ENCODE measurements at regions not wholly inside any gene's neighbourhood (a gene's known extent, or its start where the extent isn't known, plus 50 kb on each side); places are given as distances from the start of the nearest gene placed in this dataset.

DNA sequence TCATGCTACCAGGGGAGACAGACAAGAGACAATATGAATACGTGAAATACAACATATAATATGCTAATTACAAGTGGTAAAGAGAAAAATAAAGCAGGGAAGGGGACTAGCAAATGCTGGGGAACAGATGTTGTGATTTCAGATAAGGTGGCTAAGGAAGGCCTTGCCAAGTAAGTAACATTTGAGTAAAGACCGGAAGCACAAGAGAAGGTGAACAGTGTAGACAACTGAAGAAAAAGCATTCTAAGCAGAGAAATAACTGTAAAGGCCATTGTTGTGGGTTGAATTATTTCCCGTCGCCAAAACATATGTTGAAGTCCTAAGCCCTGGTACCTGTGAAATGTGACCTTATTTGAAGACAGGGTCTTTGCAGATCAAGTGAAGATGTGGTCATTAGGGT, 63.7 kb upstream of the EED start:
- no peak overlapping the region for H3K27ac ChIP-seq (ENCODE audit: low read depth, low read length, poor library complexity, severe bottlenecking)
- TF ChIP-seq CTCF (conservative IDR thresholded peaks at IDR 0.05; ENCODE audit: low read length) (no peak), EZH2phosphoT487 (IDR thresholded peaks at IDR 0.05; ENCODE audit: borderline replicate concordance, low read depth, low read length) (no peak)
- peaks cover 5% of the 10 kb centered on the region for H3K4me1 ChIP-seq (ENCODE audit: insufficient read depth, low read length, poor library complexity, severe bottlenecking)
- intact Hi-C loops (cut with micrococcal nuclease; ENCODE audit: unreplicated experiment), result no loop called here
- H3K4me3 ChIP-seq (ENCODE audit: low read depth, low read length, poor library complexity, severe bottlenecking), result no peak overlapping the region
- H3K36me3 ChIP-seq (ENCODE audit: insufficient read depth, low read length), result no peaks in the 10 kb centered on the region
- no TSS peak for BruUV-seq (replicated peaks)
- ChIA-PET POLR2A (no interaction called here), CTCF (ENCODE audit: unreplicated experiment) (no interaction called here)
- H3K9me3 ChIP-seq (ENCODE audit: low read length), result no peaks in the 10 kb centered on the region
- no peak overlapping the region for H2AFZ ChIP-seq (ENCODE audit: low read length)
- H4K20me1 ChIP-seq (ENCODE audit: insufficient read depth, low read length), result no peaks in the 10 kb centered on the region
- H3K9me2 ChIP-seq (ENCODE audit: insufficient read depth, low read length), result no peaks in the 10 kb centered on the region
- no peak overlapping the region for H3K4me2 ChIP-seq (ENCODE audit: low read length)
- H3K79me2 ChIP-seq (ENCODE audit: insufficient read depth, low read depth, low read length), result no peaks in the 10 kb centered on the region
- DNase-seq (ENCODE audit: low spot score), result no peak

DNA sequence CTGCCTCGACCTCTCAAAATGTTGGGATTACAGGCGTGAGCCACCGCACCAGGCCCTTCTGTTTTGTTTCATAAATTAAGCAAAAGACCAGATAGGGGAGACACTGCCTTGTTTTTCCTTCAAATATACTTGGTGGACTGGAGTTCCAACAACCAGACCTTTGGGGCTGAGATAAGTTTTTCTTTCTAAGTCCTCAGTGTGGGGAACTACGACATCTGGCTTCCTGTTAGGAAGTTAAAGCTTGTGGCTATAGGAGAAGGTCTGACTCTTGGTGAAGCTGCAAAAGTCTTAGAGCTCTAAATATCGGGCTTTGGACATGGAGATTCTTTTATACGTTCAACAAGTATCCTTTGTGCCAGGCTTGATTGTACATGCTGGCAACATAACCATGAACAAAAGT, 64.1 kb upstream of the EED start:
- H3K9me2 ChIP-seq (ENCODE audit: insufficient read depth, low read length), result no peaks in the 10 kb centered on the region
- TF ChIP-seq CTCF (conservative IDR thresholded peaks at IDR 0.05; ENCODE audit: low read length), result no peak
- TF ChIP-seq EZH2phosphoT487 (IDR thresholded peaks at IDR 0.05; ENCODE audit: borderline replicate concordance, low read depth, low read length), result no peak
- H3K4me3 ChIP-seq (ENCODE audit: low read depth, low read length, poor library complexity, severe bottlenecking), result no peak overlapping the region
- H3K4me1 ChIP-seq (ENCODE audit: insufficient read depth, low read length, poor library complexity, severe bottlenecking), result peaks cover 5% of the 10 kb centered on the region
- no peak overlapping the region for H3K4me2 ChIP-seq (ENCODE audit: low read length)
- no TSS peak for BruUV-seq (replicated peaks)
- intact Hi-C loops (cut with micrococcal nuclease; ENCODE audit: unreplicated experiment), result no loop called here
- CTCF ChIA-PET (ENCODE audit: unreplicated experiment), result no interaction called here
- H4K20me1 ChIP-seq (ENCODE audit: insufficient read depth, low read length), result no peaks in the 10 kb centered on the region
- no peaks in the 10 kb centered on the region for H3K9me3 ChIP-seq (ENCODE audit: low read length)
- no peak for DNase-seq (ENCODE audit: low spot score)
- no peaks in the 10 kb centered on the region for H3K79me2 ChIP-seq (ENCODE audit: insufficient read depth, low read depth, low read length)
- H2AFZ ChIP-seq (ENCODE audit: low read length), result no peak overlapping the region
- no peak overlapping the region for H3K27ac ChIP-seq (ENCODE audit: low read depth, low read length, poor library complexity, severe bottlenecking)
- POLR2A ChIA-PET, result no interaction called here
- no peaks in the 10 kb centered on the region for H3K36me3 ChIP-seq (ENCODE audit: insufficient read depth, low read length)

DNA sequence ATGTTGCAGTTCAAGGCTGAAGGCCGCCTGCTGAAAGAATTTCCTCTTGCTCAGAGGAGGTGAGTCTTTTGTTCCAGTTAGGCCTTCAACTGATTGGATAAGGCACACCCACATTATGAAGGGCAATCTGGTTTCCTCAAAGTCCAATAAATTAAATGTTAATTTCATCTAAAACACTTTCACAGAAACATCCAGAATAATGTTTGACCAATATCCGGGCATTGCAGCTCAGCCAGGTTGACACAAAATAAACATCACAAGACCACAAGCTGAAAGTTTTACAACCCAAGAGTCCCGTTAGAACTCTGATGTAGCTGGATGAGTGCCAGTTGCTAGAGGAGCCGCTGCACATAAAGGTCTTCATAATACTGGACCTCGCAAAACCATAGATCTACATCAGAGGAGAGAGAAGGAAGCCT, 64.9 kb upstream of the EED start:
- Histone ChIP-seq H2AFZ (ENCODE audit: low read length) (no peak overlapping the region), H3K4me1 (ENCODE audit: insufficient read depth, low read length, poor library complexity, severe bottlenecking) (peaks cover 5% of the 10 kb centered on the region), H3K36me3 (ENCODE audit: insufficient read depth, low read length) (no peaks in the 10 kb centered on the region), H4K20me1 (ENCODE audit: insufficient read depth, low read length) (no peaks in the 10 kb centered on the region), H3K79me2 (ENCODE audit: insufficient read depth, low read depth, low read length) (no peaks in the 10 kb centered on the region), H3K9me3 (ENCODE audit: low read length) (no peaks in the 10 kb centered on the region), H3K4me3 (ENCODE audit: low read depth, low read length, poor library complexity, severe bottlenecking) (no peak overlapping the region), H3K27ac (ENCODE audit: low read depth, low read length, poor library complexity, severe bottlenecking) (no peak overlapping the region), H3K9me2 (ENCODE audit: insufficient read depth, low read length) (no peaks in the 10 kb centered on the region), H3K4me2 (ENCODE audit: low read length) (no peak overlapping the region)
- no peak for DNase-seq (ENCODE audit: low spot score)
- no peak for TF ChIP-seq EZH2phosphoT487 (IDR thresholded peaks at IDR 0.05; ENCODE audit: borderline replicate concordance, low read depth, low read length)
- TF ChIP-seq CTCF (conservative IDR thresholded peaks at IDR 0.05; ENCODE audit: low read length), result no peak
- BruUV-seq (replicated peaks), result no TSS peak
- CTCF ChIA-PET (ENCODE audit: unreplicated experiment), result interaction anchor here (0.8 kb wide), 1 partner anchor 14 kb away, joined by 3 read pairs; no protein-coding TSS in a partner anchor
- POLR2A ChIA-PET, result no interaction called here
- intact Hi-C loops (cut with micrococcal nuclease; ENCODE audit: unreplicated experiment), result no loop called here

Data from OCI-LY7 (cell line).